SIG-M5 treated with dmso at 0.1 percent for 504 hours (cell line): ENCODE measurements at regions not wholly inside any gene's neighbourhood (a gene's known extent, or its start where the extent isn't known, plus 50 kb on each side); places are given as distances from the start of the nearest gene placed in this dataset.
"Not testable (repeated sequence)": the region's sequence is repeated elsewhere in the genome, so short reads cannot be mapped to it uniquely, and the experiment has no call there.

Experiments used
- DNase-seq: peaks from one replicate; lab custom pipeline; 2025; ENCODE audit not compliant: unreplicated experiment; lab: John Stamatoyannopoulos, UW

GRCh38 chr10:57053530-57053929 is 692.5 kb upstream of the ZWINT start:
- no peak for DNase-seq

DNA sequence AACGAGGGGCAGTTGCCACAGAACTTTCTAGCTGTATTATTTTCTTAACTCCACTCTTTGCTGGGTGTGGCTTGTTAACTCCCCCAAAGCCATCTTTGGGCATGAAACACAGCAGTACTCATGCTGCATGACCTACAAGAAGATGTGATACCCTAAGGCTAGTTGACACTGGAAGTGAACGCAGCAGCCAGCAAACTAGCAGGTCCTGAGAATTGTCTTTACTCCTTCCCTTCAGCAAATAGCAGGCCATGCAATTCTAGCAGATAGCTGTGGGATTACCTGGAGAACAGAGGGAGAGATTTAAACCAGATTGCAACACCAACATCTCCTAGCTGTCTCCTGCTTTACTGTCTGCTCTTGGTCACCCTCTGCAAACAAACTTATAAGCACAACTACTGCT is 688.0 kb upstream of the ZWINT start:
- DNase-seq = no peak

GRCh38 chr10:57038531-57038930 is 677.5 kb upstream of the ZWINT start:
- DNase-seq = no peak

- no peak for DNase-seq
These were observed 674.3 kb upstream of the ZWINT start for GRCh38 chr10:57035310-57035709.

DNA sequence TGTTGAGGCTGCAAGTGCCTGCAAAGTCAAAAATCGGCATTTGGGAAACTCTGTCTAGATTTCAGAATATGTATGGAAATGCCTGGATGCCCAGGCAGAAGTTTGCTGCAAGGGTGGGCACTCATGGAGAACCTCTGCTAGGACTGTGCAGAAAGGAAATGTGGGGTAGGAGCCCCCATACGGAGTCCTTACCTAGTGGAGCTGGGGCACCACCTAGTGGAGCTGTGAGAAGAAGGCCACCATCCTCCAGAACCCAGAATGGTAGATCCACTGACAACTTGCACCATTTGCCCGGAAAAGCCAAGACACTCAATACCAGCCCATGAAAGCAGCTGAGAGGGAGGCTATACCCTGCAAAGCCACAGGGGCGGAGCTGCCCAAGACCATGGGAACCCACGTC is 671.2 kb upstream of the ZWINT start:
- DNase-seq = not testable (repeated sequence)

GRCh38 chr10:57031346-57031745 is 670.3 kb upstream of the ZWINT start:
- no peak for DNase-seq

DNA sequence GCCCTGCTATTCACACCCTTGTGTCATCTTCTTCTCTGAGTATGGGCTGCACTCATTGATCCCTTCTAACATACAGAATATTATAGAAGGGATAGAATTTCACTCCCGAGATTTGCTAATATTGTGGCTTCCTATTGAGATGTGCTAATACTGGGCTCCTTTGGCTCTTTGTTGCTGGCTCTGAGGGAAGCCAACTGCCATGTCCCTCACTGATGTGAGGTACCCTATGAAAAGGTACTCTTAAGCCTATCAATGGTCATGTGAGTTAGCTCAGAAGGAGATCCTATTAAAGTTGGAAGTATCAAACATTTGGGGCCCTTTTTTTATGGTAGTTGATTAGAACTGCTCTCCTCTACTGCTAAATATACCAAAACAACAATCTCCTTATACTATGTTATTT is 665.2 kb upstream of the ZWINT start:
- no peak for DNase-seq

DNA sequence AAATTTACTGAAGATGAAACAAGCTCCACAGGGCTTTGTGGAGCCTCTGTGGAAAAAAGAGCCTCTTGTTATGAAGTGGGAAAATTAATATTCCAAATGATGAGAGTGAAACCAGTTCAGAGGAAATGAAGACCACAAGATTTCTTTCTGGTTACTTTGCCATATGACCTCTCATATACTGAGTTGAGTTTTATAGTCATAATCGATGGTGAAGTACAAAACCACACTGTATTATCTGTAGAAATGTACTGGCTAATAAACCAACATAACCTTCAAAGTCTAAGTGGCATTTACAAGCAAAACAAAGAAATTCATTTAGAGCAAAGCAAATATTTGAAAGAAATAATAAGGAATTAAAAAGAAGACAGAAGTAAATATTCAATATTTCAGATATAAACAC is 662.6 kb upstream of the ZWINT start:
- DNase-seq = no peak

- no peak for DNase-seq
These were observed 657.4 kb upstream of the ZWINT start for GRCh38 chr10:57018452-57018851.

DNA sequence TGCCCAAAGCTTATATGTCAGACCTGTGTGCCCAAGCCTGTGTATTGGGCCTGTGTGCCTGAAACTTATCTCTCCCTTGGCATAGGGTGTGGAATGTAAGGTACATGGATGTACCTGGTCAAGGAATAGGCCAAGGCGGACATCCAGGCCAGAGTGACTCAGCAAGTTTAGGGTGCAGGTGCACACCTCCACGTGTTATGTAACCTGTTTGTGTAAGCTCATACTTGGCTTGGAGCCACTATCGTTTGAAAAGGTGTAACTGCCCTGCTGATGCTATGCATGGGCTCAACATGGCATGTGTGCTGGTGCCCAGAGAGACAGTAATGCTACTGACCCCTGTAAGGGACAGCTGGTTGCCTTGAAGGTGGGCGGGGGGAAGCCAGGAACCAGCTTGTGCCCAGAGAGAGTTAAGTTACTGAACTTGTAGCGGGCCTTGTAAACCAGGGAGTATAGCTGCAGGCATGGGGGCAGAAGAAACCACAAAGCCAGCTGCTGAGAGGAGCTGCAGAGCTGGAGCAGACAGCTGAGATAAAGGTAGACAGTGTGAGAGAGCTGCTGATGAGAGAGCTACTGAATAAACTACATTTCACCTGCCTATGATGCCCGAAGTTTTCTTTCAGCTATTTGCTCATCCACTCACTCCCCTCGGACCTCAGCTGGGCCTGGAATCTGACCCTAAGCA is 656.4 kb upstream of the ZWINT start:
- DNase-seq = no peak

DNA sequence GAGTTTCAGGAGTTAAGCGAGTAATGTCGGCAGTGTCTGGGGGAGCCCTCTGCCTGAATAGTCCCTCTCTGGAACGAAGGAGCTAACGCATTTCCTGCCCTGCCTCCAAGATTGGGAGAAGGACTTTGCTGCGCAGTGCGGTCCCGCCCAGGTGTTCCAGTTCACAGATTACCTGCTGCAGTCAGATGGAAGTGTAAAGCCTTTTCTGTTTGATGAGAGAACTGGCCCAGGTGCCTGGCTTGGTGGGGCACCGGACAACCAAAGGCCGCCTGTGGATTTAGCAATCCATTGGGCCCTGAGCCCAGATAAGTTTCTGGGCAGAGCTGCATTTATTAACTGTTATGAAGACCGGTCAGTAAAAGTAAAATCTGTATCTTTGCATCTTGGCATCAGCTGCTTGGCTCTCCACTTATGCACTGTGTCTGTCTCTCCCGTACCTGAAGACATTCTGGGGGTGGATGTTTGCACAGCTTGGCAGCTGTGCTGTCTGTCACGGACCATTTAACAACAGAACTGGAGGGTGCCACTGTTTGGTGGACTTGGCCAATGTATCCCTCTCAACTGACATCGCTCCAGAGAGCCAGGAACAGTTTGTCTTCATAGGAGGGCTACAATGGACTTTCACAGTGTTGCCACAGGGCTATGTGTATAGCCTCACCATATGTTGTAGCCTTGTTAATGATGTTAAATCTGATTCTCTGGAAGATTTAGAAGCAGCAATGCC is 654.7 kb upstream of the ZWINT start:
- no peak for DNase-seq

GRCh38 chr10:57015187-57015586 is 654.1 kb upstream of the ZWINT start:
- DNase-seq = no peak

DNA sequence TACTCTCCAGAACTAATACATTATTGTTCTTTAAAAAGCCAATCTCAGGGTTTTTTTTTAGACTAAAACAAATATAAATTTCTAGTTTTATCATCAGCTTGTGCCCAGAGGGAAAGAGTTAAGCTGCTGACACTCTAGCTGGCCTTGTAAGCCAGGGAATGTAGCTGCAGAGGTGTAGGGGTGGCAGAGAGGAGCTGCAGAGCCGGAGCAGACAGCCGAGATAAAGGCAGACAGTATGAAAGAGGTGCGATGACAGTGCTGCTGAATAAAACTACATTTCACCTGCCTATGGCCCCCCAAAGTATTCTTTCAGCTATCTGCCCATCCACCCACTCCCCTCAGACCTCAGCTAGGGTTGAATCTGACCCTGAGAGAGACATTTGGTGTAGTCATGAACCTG is 653.7 kb upstream of the ZWINT start:
- DNase-seq = no peak

DNA sequence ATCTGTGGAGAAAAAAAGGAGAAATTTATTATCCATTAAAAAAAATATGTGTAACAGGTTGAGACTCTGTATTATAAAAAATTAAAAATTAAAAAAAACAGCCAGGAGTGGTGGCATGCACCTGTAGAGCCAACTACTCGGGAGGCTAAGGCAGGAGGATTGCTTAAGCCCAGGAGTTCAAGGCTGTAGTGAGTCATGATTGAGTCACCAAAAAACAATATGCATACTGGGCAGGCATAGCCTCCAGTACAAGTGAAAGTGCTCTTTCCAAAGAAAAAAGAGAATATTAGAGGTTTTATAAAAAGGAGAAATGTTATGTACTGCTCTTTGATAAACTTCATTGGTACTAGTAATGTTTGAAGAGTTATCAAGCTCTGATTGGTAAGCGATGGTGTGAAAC is 647.1 kb upstream of the ZWINT start:
- no peak for DNase-seq

DNA sequence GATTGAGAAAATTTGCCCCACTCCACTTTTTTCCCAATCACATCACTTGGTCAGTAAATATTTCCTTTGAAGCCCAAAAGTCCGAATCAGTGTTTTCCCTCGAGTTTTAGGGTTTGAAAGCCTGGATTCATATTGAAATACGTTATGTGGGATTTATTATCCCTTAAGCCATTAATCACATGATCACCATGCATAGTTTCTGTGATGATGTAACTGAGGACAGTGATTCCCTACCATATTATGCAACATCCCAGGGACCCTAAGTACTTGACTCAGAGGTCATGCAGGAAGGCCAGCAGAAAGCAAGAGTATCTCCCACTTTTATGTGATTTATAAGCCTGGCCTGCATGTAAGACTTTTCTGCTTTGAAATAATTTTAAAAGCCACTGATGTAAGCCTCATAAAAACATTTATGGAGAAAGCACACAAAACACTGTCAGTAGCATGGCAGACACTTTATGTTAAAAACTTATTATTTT is 630.6 kb upstream of the ZWINT start:
- DNase-seq = no peak

GRCh38 chr10:56975513-56975912 is 614.5 kb upstream of the ZWINT start:
- no peak for DNase-seq

DNA sequence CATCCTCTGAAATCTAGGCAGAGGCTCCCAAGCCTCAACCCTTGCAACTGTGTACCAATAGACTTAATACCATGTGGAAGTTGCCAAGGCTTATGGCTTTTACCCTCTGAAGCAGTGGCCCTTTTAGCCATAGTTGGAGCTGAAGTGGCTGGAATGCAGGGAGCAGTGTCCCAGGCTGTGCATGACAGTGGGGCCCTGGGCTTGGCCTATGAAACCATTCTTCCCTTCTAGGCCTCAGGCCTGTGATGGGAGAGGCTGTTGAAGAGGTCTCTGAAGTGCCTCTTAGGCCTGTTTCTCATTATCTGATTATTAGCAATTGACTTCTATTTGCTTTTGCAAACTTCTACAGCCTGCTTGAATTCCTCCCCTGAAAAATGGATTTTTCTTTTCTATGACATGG is 612.7 kb upstream of the ZWINT start:
- no peak for DNase-seq

GRCh38 chr10:56943221-56943755 is 582.2 kb upstream of the ZWINT start:
- DNase-seq = no peak

- DNase-seq = no peak
These were observed 573.5 kb upstream of the ZWINT start for GRCh38 chr10:56934515-56934914.

- DNase-seq = no peak
These were observed 567.7 kb upstream of the ZWINT start for GRCh38 chr10:56928714-56929113.

GRCh38 chr10:56927701-56928100 is 566.6 kb upstream of the ZWINT start:
- no peak for DNase-seq

DNA sequence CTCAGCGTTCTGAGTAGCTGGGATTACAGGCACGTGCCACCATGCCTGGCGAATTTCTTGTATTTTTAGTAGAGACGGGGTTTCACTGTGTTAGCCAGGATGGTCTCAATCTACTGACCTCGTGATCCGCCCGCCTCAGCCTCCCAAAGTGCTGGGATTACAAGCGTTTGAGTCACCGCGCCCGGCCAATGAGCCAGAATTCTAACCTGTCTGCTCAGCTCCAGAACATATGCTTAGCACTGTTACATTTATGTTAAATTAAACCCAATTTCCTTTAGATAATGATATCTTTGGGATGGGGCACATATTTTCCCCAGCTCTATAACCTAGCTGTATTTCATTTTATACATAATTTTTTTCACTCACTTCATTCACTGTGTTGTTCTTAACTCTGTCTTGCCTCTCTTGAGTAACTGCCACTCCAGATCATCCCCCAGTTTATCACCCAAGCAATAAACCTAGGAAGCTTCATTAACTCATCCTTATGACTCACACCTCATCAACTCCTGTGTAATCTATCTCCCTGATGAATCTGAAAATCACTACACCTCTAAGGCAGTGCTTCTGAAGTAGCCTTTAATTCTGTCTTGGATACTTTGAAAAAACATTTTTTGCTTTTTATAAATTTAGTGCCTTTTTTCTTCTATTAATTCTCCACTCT is 559.7 kb upstream of the ZWINT start:
- no peak for DNase-seq
